AG08395 (cell line): ENCODE measurements at regions not wholly inside any gene's neighbourhood (a gene's known extent, or its start where the extent isn't known, plus 50 kb on each side); places are given as distances from the start of the nearest gene placed in this dataset.
"Not testable (repeated sequence)": the region's sequence is repeated elsewhere in the genome, so short reads cannot be mapped to it uniquely, and the experiment has no call there.

Source experiments
- DNase-seq: peaks from one replicate; pipeline ENCODE4 v3.0.0; 2012; ENCODE audit warnings: mixed read lengths, low spot score

DNA sequence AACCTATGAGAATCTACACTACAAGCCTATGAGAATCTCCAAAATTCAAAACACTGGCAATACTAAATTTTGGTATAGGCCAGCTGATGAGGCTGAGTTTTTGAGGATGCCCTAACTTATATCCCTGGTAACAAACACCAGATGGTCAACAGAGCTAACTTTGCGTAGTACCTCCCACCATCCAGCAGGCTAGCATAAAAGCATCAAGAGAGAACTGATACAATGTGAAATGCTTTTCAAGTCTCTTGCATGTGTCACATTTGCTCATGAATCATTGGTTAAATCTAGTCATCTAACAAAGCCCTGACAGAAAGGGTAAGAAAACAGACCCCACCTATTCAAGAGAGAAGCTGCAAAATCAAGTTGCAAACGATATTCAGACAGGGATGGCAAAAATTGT lies 1609.7 kb upstream of the CDH9 start:
- DNase-seq: no peak

DNA sequence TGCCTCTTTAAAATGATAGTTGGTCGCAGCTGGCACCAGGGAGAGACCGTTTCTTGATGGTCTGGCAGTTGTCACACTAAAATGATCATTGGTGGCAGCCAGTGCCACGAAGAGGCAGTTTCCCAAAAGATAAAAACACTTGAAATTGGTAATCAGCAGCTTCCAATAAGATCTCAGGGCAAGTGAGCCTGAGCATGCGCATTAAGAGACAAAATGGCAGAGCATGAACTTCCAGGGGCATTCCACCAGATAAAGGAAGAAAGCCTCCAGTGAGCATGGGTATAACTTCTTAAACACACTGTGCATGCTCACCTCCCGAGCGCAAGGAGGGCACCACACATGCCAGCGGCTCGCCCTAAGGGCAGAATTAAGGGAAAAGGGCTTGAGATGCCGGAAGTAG lies 1594.2 kb upstream of the CDH9 start:
- DNase-seq: no peak

DNA sequence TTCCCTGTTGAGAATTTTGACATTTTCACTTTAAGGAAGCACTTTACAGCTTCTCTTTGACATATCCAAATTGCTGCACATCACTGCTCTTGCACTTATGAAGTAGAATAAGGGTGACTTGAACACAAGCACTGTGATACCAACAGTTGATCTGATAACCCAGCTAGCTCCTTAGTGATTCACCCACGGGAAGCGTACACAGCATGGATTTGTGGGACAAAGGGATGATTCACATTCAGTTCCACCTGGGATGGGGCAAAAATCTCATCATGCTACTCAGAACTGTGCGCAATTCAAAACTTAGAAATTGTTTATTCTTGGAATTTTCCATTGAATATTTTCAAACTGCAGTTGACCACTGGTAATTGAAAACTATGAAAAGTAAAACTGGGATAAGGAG lies 1565.5 kb upstream of the CDH9 start:
- no peak for DNase-seq

DNA sequence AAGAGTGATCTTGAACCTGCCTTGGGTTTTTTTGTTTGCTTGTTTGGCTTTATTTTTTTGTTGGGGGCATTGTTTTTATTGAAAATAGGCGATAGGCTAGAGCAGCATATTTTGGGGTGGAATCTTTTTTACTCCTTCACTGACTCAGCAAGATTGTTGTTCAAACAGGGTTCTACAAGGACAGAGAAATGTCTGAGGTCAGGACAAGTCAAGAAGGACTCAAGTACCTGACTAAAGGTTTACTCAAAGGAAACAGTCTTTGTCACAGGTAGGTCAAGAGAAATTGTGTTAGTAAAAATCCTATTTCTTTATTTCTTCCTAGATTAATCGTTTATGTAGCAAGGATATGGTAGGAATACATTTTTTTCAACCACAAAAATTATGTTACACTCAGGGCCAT lies 1564.0 kb upstream of the CDH9 start:
- DNase-seq: no peak

DNA sequence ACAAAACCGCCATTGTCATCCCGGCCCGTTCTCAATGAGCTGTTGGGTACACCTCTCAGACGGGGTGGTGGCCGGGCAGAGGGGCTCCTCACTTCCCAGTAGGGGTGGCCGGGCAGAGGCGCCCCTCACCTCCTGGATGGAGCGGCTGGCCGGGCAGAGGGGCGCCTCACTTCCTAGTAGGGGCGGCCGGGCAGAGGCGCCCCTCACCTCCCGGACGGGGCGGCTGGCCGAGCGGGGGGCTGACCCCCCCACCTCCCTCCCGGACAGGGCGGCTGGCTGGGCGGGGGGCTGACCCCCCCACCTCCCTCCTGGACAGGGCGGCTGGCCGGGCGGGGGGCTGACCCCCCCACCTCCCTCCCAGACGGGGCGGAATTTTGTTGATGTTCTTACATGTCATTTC lies 1558.3 kb upstream of the CDH9 start:
- not testable (repeated sequence) for DNase-seq

DNA sequence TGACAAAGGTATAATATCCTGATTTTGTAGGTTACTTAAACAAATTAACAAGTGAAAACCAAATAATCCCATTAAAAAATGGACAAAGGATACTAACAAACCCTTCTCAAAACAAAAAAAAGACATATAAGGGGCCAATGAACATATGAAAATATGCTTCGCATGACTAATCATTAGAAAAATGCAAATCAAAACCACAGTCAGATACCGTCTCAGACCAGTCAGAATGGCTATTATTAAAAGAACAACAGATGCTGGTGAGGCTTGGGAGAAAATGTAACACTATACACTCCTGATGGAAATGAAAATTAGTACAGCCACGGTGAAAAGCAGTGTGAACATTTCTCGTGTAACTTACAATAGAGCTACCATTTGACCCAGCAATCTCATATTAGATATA lies 1542.2 kb upstream of the CDH9 start:
- no peak for DNase-seq

DNA sequence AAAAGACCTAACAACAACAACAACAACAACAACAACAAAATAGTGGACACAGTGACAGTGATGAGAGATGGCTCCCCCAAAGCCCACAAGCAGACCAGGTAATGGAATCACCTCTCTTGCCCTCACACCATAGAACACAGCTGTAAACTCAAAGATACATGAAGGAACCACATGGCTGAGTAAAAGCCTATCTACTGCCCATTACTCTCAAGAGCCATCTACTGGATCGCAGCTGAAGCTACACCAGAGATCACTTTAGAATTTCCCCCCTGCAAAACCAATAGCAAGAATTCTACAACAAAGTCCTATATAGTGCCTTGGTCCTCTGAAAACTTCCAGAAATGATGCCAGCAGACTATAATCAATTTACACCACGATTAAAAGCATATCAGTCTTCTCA lies 1537.6 kb upstream of the CDH9 start:
- no peak for DNase-seq

DNA sequence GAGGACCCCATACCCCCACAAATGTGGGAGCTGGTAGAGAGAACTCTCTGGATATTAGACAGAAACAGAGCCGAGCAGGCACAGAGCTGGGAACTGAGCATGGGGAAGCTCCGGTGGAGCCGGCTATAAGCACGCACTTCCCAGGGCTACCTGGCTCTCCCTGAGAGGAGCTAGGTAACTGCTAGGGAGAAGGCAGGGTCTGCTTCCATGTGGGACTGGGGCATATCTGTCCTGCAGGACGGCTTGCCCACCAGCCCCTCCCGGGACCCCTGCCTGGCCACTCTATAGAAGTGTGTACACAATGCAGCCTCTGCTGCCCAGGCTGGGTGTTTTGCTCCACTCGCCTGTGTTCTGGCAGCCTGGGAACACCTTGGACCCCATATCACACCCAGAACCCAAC lies 1537.0 kb upstream of the CDH9 start:
- DNase-seq: no peak

DNA sequence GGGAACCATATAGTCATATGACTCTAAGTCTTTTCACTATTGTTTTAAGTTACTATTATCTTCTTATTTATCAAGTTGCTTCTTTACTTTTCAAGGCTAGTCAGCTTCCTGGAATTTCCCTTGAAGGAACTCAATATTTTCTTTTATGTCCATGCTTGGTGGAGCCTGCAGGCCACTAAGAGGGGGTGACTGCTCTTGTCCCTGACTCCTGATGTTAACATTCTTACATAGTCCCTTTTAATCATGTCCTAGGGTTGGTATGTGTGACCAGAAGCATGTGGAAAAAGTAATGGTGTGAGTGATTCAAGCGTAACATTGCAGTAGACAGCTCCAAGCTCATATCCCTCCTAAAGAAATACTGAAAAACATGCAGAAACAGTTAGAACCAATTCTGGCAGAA lies 1536.2 kb upstream of the CDH9 start:
- no peak for DNase-seq

DNA sequence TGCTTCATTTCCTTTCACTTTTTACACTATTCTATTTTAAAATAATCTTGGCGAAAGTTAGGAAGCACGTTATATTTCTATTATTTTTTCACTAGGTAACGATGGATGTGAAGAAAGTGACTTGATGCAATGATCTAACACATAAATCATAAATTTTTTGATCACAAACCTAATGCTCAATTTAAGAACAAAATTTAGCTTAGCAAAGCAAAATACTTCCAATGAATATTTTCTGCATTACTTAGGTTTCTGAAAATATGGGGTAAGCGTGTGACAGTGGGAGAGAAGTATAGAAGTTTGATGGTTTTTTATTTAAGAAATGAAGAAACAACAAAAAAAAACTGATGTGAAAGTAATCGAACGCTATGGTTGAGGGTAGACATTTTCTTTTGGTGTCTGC lies 1528.7 kb upstream of the CDH9 start:
- DNase-seq: no peak

DNA sequence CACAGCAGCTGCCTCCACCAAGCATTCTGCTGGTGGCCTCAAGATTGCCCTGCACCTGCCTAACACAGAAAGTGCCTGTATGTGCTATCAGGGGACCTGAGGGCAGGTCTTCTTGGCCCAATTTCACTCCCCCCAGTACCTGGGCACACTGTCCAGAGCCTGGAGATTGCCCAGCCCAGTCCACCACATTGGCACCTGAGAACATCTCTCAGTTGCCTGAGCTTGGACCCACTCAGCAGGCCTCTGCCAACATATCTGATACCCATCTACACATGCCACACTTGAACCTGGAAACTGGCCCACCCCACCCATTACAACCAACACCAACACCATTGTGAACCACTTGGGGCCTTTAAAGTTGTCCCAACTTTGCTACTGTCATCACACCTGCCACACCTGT lies 1523.1 kb upstream of the CDH9 start:
- DNase-seq: no peak

DNA sequence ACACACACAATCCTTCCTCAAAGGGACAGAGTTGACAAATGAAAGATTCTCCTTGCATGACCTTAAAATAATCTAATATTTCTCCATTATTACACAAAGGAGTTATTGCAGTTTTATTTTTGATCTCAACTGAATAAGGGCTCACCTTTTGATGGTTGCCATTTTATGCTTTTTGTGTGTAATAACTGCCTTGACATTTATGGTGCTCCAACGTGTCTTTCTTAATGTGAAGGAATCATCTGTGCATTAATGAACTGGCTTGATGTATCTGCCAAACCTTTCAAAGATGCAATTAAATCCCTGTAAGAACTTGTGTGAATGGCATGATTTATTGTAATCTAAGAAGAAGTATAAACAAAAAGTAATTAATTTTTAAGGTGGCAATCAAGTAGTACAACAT lies 1519.8 kb upstream of the CDH9 start:
- no peak for DNase-seq

DNA sequence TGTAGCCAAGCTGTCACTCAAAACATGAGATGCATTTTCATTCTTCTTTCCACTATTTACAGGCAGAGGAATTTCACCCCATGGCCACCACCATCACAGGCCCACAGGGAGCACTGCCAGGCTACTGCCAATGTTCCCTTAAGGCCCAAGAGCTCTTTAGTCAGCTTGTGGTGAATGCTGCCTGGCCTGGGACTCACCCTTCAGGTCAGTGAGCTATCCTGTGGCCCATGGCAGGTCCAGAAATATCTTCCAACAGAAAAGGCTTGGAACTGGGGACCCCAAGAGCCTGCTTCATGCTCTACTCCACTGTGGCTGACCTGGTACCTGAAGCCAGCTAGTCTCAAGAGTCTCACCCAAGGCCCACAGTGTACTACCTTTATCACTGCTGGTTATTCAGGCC lies 1518.7 kb upstream of the CDH9 start:
- DNase-seq: no peak

DNA sequence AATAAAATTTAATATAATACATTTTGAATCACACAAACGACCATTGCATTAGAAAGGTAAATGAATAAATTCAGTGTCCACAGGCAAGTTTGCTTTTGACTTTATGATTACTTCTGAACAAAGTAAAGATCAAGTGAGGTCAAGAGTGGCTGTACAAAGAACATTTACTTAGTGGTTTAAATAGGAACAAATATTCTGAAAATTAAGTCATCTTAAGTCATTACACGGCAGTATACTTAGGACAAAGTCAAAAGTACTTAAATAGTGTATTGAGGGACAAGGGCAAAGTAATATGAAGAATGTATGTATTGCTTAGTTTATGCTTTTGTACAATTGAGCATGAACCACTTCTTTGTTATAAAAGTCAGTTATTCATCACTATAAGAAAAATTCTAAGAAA lies 1511.2 kb upstream of the CDH9 start:
- DNase-seq: no peak

DNA sequence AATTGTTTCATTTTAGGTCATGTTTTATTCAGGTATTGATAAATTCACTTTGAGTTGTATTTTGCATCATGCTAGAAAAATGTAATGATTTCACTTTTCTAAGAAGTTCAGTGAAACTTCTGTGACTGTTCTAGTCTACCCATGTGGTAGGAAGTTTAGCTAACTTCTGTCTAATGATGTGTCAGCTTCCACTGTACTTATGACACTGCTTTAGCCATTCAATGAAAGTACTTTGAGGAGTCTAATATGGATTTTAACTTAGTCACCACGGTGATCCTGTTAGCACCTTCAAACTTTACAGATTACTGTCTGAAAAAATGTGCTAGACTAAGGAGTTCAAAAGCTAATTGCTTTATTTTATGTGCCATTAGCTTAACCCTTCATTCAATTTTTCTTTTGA lies 1510.5 kb upstream of the CDH9 start:
- no peak for DNase-seq

DNA sequence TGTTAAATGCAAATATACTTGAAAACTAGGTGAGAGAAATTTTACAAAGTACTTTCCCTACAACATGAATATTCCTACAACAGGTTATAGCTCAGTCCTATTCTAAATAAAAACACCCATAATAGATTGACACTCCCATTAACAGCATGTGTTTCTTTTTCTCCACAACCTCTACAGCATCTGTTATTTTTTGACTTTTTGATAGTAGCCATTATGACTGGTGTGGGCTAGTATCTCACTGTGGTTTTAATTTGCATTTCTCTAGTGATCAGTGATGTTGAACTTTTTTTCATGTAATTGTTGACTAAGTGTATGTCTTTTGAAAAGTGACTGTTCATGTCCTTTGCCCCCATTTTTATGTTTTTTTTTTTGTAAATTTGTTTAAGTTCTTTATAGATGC lies 1506.1 kb upstream of the CDH9 start:
- no peak for DNase-seq

DNA sequence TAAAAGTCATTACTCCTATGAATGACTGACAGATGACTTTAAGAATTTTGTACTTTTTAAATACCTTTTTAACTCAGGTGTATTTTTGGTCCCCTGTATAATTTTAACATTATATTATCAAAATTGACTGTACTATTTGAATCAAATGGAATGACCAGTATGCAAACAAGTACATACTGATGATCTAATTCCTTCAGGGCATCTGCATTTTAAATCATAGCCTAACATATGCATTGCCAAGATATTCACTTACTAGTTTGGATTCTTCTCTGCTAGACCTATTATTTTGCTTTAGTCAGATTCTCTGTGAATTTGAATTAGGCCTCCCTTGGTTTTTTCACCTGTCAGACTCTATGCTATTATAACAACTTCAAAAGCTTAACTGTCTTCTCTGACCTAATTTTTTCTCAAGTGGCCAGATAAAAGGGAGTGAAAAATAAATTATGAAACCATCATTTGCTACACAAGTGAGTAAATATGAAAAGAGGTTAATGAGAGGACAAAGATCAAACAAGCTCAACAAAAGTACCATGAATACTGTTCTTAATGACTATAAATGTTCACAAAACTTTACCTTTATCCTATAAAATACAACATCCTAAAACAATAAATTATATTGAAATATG lies 1505.2 kb upstream of the CDH9 start:
- no peak for DNase-seq

DNA sequence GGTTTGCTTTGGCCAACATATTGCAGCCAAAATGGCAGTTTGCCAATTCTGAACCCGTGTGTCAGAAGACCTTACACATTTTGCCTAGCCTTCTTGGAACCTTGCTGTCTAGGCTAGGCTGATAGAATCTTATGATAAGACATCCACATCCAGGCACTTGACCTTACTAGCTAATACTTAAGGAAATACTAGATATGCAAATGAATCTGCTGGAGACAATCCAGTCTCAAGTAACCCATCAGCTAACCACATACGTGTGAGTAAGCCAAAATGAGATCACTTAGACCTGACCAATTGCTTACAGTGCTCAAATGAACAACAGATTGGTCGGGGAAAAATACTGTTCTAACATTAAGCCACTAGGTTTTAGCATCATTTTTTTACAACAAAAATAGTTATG lies 1504.6 kb upstream of the CDH9 start:
- DNase-seq: no peak

DNA sequence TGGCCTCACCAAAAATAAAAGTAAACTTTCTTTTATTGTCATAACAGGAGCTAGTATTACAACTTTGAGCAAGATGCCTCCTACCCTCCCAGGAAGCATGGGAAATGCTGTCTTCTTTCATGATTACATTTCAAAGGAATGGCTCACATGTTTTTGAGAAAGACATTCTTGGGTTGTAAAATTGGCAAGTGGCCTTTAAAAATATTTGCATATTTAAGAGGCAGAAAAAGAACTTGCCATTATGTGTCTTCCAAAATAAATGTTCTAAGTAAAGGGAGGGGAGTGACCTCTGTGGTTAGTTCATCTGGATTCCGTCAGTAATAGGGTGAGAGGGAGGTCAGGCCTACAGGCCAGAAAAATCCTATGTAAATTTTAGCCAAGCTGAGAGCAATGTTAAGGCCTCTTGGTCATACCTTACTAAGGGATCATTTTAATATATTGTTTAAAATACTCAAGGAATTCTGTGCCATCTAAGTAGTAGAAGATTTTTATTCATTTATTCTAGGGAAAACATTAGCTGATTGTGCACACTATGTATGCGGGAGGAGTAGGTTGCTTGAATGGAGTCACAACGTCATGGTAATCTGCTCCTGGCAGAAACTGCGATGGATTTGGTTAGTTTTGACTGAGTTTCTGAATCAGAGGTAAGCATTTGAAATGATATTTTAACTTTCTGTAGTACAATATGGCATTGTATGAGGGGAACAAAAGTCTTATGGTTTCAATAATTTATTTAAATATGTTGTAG lies 1485.7 kb upstream of the CDH9 start:
- DNase-seq: no peak

DNA sequence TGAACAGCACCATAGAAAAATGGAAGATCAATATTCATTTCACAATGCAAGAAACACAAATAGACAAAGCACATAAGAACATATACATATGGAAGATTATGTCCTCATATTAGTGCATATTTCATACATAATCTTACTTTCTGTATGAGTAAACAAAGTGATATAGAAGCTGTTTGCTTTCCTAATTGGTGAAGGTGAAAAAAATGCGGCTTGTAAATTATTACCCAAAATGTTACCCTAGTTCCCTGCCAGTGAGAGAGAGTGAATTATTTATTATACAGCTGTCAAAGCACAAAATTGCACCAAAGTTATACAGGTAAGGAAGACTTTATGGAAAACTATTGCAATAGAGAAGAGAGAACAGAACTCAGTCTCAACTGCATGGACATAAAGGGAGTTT lies 1485.0 kb upstream of the CDH9 start:
- DNase-seq: no peak

DNA sequence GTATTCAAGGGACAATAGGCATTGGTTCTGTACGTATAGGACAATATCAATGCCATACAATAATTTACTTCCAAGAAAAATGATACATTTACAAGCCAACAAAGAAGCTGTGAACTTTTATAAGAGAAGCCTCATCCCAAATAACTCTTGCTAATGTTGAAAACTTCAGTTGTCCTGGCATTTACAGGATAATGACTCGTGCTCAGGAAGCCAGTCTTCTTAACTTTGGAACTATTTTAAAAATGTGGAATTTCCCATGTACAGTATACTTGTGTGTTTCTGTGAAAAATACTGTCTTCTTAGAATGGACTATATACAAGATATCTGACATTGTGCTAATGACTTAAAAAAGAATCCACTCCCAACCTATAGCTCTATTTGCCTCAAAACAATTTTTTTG lies 1479.3 kb upstream of the CDH9 start:
- DNase-seq: no peak

DNA sequence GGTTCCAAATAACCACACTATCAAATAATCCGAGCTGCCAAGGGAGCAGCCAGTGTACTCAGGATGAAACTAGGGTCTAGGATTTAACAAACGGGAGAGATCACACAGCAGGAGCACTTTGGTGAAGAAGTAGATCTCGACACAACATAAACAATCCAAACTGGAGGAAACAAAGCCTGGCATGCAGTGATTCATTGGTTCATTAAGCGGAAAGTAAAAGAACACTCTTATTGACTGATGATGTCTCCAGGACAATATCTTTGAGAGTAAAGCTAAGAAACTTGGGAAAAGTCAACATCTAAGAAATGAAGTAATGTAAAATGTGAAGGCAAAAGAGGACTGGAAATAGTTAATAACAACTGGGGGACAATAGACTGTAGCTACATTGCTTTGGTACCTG lies 1478.3 kb upstream of the CDH9 start:
- no peak for DNase-seq

DNA sequence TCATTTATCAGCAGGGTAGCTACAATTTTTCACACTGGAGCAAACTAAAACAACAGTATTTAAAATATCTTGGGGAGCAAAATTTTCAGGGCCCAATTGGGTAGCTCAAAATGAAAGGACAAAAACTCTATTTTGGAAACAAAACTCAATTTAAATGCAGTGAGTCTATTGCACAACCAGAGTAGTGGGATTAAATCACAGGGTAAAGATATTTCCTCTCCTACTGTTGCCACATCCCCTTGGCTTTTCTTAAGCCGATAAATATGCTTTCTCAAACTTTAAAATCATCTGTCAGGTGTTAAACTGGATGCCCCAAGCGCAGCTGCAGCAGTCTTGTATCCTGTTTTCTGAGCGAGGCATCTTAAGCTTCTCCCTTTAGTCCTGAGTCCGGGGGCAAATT lies 1474.3 kb upstream of the CDH9 start:
- no peak for DNase-seq

DNA sequence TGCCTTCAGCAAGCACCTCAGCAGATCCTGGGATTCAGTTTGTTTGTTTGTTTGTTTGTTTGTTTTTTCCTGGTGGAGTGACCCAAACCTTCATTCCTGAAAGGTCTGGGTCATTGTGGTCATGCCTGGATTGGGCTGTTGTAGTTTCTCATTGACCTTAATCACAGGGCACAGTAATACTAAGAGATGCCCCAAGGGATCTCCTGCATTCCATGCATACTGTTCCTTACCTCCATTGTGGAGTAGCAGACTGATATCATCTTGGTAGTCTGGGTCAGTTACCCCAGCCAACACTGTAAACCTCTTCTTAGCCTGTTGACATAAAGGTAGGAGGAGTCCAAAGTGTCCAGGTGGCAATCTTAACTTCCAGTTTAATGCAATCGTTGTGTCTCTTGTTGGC lies 1466.7 kb upstream of the CDH9 start:
- no peak for DNase-seq
